NT2/D1 (cell line): ENCODE measurements at regions not wholly inside any gene's neighbourhood (a gene's known extent, or its start where the extent isn't known, plus 50 kb on each side); places are given as distances from the start of the nearest gene placed in this dataset.

Source experiments
- DNase-seq: peaks from one replicate; pipeline ENCODE4 v3.0.0-alpha.2; 2011; ENCODE audit warnings: low read depth, low spot score
- H3K27me3 ChIP-seq: 2 replicates; pipeline ENCODE4 v1.6.0; 2011; ENCODE audit warnings: mild to moderate bottlenecking; ENCODE audit not compliant: insufficient read length, insufficient read depth
- H3K36me3 ChIP-seq: 2 replicates; pipeline ENCODE4 v1.6.1; 2011; ENCODE audit warnings: mild to moderate bottlenecking, low read length, mixed read lengths; ENCODE audit not compliant: insufficient read depth, insufficient read length
- H3K4me1 ChIP-seq: 2 replicates; pipeline ENCODE4 v1.5.1; 2011; ENCODE audit not compliant: insufficient read depth, insufficient read length
- H3K4me3 ChIP-seq: 2 replicates; pipeline ENCODE4 v1.5.1; 2011; ENCODE audit warnings: low read depth; ENCODE audit not compliant: insufficient read length
- H3K9ac ChIP-seq: 2 replicates; pipeline ENCODE4 v1.6.0; 2011; ENCODE audit warnings: low read depth; ENCODE audit not compliant: insufficient read length
- H3K9me3 ChIP-seq: 2 replicates; pipeline ENCODE4 v1.5.1; 2011; ENCODE audit warnings: mild to moderate bottlenecking, low read length; ENCODE audit not compliant: insufficient read depth
- SUZ12 ChIP-seq: IDR thresholded peaks from 2 replicates; pipeline ENCODE4 v1.6.1; 2011; ENCODE audit not compliant: insufficient read length, insufficient read depth; ENCODE audit errors: extremely low read depth
- YY1 ChIP-seq: IDR thresholded peaks from 2 replicates; pipeline ENCODE4 v1.6.1; 2011; ENCODE audit not compliant: insufficient read length, insufficient read depth
- ZNF274 ChIP-seq: IDR thresholded peaks from 2 replicates; pipeline ENCODE4 v1.6.1; 2011; ENCODE audit warnings: mild to moderate bottlenecking, low read depth, low read length

DNA sequence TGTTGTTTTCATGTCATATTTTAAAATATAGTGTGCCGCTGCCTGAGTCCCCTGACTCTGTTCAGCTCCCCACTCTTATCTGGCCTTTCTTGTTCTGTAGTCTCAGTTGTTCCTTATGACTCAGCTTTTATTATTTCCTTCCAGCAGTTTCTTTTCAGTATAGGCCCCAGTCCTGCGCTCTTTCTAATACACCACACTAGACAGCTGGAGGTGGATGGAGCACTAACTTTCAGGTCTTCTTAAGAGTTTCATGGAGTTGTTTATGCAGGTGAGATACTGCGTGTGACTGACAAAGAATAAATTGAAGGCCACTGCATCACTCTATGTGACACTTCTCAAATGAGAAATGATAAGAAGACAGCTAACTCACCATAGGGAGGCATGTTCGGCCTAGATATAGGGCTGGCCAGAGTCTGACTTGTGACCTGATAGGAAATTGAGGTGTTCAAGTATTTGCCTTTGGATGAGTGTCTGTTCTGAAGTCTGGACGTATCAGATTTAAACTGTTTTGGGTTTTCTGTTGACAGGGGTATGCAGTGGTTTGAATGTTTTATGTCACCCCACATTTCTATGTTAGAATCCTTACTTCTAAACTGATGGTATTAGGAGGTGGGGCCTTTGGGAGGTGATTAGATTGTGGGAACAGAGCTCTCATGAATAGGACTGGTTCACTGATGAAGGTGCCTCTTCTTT, 60.8 kb upstream of the CLMN start:
- H3K9me3 ChIP-seq = peaks cover 8% of the 10 kb centered on the region; the same call in 1 of the 2 replicates
- TF ChIP-seq YY1 (no peak), ZNF274 (no peak), SUZ12 (no peak)
- no peaks in the 10 kb centered on the region for H3K27me3 ChIP-seq
- no peak overlapping the region for H3K4me3 ChIP-seq
- DNase-seq = no peak
- H3K9ac ChIP-seq = no peak overlapping the region
- peaks cover under 1% of the 10 kb centered on the region for H3K4me1 ChIP-seq
- no peaks in the 10 kb centered on the region for H3K36me3 ChIP-seq

- peaks cover 8% of the 10 kb centered on the region; the same call in 1 of the 2 replicates for H3K9me3 ChIP-seq
- no peak overlapping the region for H3K9ac ChIP-seq
- no peaks in the 10 kb centered on the region for H3K36me3 ChIP-seq
- no peak for DNase-seq
- H3K4me1 ChIP-seq = peaks cover 2% of the 10 kb centered on the region
- no peak for TF ChIP-seq YY1
- no peak for TF ChIP-seq ZNF274
- no peak for TF ChIP-seq SUZ12
- H3K27me3 ChIP-seq = no peaks in the 10 kb centered on the region
- no peak overlapping the region for H3K4me3 ChIP-seq
Observed at GRCh38 chr14:95379634-95380033, 59.9 kb upstream of the CLMN start.

DNA sequence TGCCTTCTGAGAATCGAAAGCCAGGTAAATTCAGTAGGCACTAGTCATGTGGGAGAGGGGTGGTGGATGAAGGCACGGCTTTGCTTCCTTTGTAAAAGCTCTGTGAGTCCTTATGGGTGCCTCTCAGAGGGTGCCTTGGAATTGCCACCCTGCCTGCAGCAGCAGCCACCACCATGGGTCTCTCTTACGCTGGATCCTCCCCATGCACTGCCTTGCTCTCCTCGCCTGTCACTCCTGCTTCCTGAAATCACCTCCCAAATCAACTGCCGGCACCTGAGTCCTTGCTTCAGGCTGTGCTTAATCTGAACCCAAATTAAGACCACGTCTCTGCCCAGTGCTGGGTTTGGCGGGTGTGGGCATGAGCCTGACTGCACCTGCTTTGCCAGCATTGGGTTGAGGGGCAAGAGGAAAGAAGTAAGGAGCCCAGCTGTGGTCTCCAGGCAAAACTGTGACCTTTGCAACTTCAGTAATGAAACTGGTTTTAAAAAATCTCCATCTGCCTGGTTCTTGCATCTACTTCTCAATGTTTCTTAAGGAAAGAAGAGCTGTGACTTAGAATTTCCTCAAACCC, 55.9 kb upstream of the CLMN start:
- TF ChIP-seq YY1 (no peak), ZNF274 (no peak), SUZ12 (no peak)
- Histone ChIP-seq H3K4me3 (no peak overlapping the region), H3K4me1 (peaks cover 6% of the 10 kb centered on the region), H3K9me3 (peaks cover 8% of the 10 kb centered on the region; the same call in 1 of the 2 replicates), H3K9ac (no peak overlapping the region), H3K27me3 (no peaks in the 10 kb centered on the region), H3K36me3 (no peaks in the 10 kb centered on the region)
- DNase-seq = no peak

GRCh38 chr14:95374239-95374997, 54.7 kb upstream of the CLMN start:
- Histone ChIP-seq H3K36me3 (no peaks in the 10 kb centered on the region), H3K4me3 (no peak overlapping the region), H3K27me3 (no peaks in the 10 kb centered on the region), H3K9ac (no peak overlapping the region), H3K9me3 (peaks cover under 1% of the 10 kb centered on the region; the same call in 1 of the 2 replicates), H3K4me1 (peaks cover 6% of the 10 kb centered on the region)
- TF ChIP-seq SUZ12 (no peak), ZNF274 (no peak), YY1 (no peak)
- DNase-seq = no peak

- Histone ChIP-seq H3K9ac (no peak overlapping the region), H3K9me3 (no peaks in the 10 kb centered on the region)
- DNase-seq = no peak
Observed at GRCh38 chr14:95370076-95370475, 50.4 kb upstream of the CLMN start.

More at GRCh38 chr14:95370076-95370475, 50.4 kb upstream of the CLMN start:
- TF ChIP-seq YY1 (no peak), ZNF274 (no peak), SUZ12 (no peak)
- Histone ChIP-seq H3K4me1 (peaks cover 4% of the 10 kb centered on the region), H3K27me3 (no peaks in the 10 kb centered on the region), H3K36me3 (no peaks in the 10 kb centered on the region), H3K4me3 (no peak overlapping the region)
